ENCODE measurements at regions not wholly inside any gene's neighbourhood (a gene's known extent, or its start where the extent isn't known, plus 50 kb on each side); places are given as distances from the start of the nearest gene placed in this dataset.

DNA sequence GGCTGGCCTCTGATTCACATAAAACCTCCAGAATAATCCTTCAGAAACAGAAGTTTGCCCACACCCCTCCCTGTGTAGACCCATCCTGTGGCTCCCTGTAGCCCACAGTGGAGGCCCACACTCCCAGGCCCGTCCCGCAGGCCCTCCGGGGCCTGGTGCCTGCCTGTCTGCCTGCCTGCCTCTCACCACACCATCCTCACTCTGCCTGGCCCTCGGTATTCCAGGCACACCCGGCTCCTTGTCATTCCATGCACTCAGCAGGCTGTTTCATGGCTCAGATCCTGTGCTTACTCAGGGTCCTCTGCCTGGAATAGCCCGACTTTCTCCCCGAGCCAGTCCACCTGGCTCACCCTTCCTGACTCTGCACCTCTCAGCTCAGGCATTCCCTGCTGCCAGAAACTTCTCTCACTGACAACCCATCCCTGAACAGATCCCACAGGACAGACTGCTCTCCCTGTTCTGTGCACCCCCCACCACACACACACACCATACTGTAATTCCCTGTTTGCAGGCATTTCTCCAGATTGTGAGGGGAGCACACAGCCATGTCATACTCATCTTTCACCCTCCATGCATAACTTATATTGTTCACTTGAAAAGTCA lies 498.0 kb upstream of the ZMIZ1 start:
- TF ChIP-seq EZH2 (IDR thresholded peaks at IDR 0.05; ENCODE audit: borderline replicate concordance, low read depth, low read length, poor library complexity, severe bottlenecking), result no peak
- TF ChIP-seq, protein P1, sequence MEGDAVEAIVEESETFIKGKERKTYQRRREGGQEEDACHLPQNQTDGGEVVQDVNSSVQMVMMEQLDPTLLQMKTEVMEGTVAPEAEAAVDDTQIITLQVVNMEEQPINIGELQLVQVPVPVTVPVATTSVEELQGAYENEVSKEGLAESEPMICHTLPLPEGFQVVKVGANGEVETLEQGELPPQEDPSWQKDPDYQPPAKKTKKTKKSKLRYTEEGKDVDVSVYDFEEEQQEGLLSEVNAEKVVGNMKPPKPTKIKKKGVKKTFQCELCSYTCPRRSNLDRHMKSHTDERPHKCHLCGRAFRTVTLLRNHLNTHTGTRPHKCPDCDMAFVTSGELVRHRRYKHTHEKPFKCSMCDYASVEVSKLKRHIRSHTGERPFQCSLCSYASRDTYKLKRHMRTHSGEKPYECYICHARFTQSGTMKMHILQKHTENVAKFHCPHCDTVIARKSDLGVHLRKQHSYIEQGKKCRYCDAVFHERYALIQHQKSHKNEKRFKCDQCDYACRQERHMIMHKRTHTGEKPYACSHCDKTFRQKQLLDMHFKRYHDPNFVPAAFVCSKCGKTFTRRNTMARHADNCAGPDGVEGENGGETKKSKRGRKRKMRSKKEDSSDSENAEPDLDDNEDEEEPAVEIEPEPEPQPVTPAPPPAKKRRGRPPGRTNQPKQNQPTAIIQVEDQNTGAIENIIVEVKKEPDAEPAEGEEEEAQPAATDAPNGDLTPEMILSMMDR (conservative IDR thresholded peaks at IDR 0.05; ENCODE audit: low read depth, low read length), result no peak
